Smooth muscle cell (in vitro differentiated cells): ENCODE measurements at regions not wholly inside any gene's neighbourhood (a gene's known extent, or its start where the extent isn't known, plus 50 kb on each side); places are given as distances from the start of the nearest gene placed in this dataset.

Source experiments
- DNase-seq: peaks from one replicate; lab custom pipeline; 2025; ENCODE audit not compliant: unreplicated experiment; lab: John Stamatoyannopoulos, UW
- H2AFZ ChIP-seq: fragments of 200-600 bp; sonication (generic); 2 replicates; pipeline ENCODE4 v1.6.0; 2016; ENCODE audit warnings: antibody characterized with exemption, low read depth, mild to moderate bottlenecking
- H3F3A ChIP-seq: fragments of 200-600 bp; sonication (generic); 2 replicates; pipeline ENCODE4 v1.6.0; 2017; ENCODE audit warnings: antibody characterized with exemption, low read depth
- H3K27ac ChIP-seq: fragments of 200-600 bp; sonication (generic); 2 replicates; pipeline ENCODE4 v1.5.1; 2016; ENCODE audit warnings: low read depth, mild to moderate bottlenecking
- H3K27me3 ChIP-seq: fragments of 200-600 bp; sonication (generic); 2 replicates; pipeline ENCODE4 v1.6.1; 2016; ENCODE audit warnings: low read depth, mild to moderate bottlenecking
- H3K36me3 ChIP-seq: fragments of 200-600 bp; sonication (generic); 2 replicates; pipeline ENCODE4 v1.5.1; 2016; ENCODE audit warnings: low read depth
- H3K4me1 ChIP-seq: fragments of 200-600 bp; sonication (generic); 2 replicates; pipeline ENCODE4 v1.5.1; 2016; ENCODE audit warnings: low read depth
- H3K4me2 ChIP-seq: fragments of 200-600 bp; sonication (generic); 2 replicates; pipeline ENCODE4 v1.6.0; 2016; ENCODE audit warnings: mild to moderate bottlenecking
- H3K4me3 ChIP-seq: fragments of 200-600 bp; sonication (generic); 2 replicates; pipeline ENCODE4 v1.5.1; 2016; ENCODE audit warnings: mild to moderate bottlenecking
- H3K79me2 ChIP-seq: fragments of 200-600 bp; sonication (generic); 2 replicates; pipeline ENCODE4 v1.6.0; 2016; ENCODE audit warnings: low read depth, mild to moderate bottlenecking
- H3K9ac ChIP-seq: fragments of 200-600 bp; sonication (generic); 2 replicates; pipeline ENCODE4 v1.6.0; 2016; ENCODE audit warnings: low read depth
- H3K9me3 ChIP-seq: fragments of 200-600 bp; sonication (generic); replicated peaks from 2 replicates; pipeline ENCODE4 v1.5.1; 2016; ENCODE audit warnings: low read depth
- H4K20me1 ChIP-seq: fragments of 200-600 bp; sonication (generic); 2 replicates; pipeline ENCODE4 v1.6.0; 2016; ENCODE audit warnings: low read depth
- CTCF ChIP-seq: fragments of 200-600 bp; sonication (generic); IDR thresholded peaks from 2 replicates; pipeline ENCODE4 v1.5.1; 2017; ENCODE audit warnings: borderline replicate concordance, mild to moderate bottlenecking, antibody characterized with exemption; ENCODE audit not compliant: insufficient read depth, poor library complexity, severe bottlenecking
- WGBS: methylation state at CpG from one replicate; pipeline ENCODE4 v1.1.7; 2016; ENCODE audit warnings: low lambda C conversion rate; 5-methylcytosine and 5-hydroxymethylcytosine counted together

GRCh38 chr11:106177311-106177710, 99.8 kb downstream of the AASDHPPT start:
- no peak overlapping the region for H3K4me2 ChIP-seq
- no peaks in the 10 kb centered on the region for H3K4me1 ChIP-seq
- H3F3A ChIP-seq: no peaks in the 10 kb centered on the region
- H3K4me3 ChIP-seq: no peak overlapping the region
- WGBS: 90% methylated on average over 6 of the region's 6 CpGs
- no peak for TF ChIP-seq CTCF
- H2AFZ ChIP-seq: no peak overlapping the region
- no peak overlapping the region for H3K27ac ChIP-seq
- no peaks in the 10 kb centered on the region for H3K27me3 ChIP-seq
- no peaks in the 10 kb centered on the region for H3K36me3 ChIP-seq
- H4K20me1 ChIP-seq: no peaks in the 10 kb centered on the region
- no peak for DNase-seq
- no peak overlapping the region for H3K9ac ChIP-seq
- no peaks in the 10 kb centered on the region for H3K9me3 ChIP-seq
- H3K79me2 ChIP-seq: no peaks in the 10 kb centered on the region

- Histone ChIP-seq H3K36me3 (no peaks in the 10 kb centered on the region), H3F3A (no peaks in the 10 kb centered on the region), H3K4me1 (no peaks in the 10 kb centered on the region), H4K20me1 (no peaks in the 10 kb centered on the region), H3K27ac (no peak overlapping the region), H3K79me2 (no peaks in the 10 kb centered on the region), H3K9me3 (no peaks in the 10 kb centered on the region), H3K27me3 (no peaks in the 10 kb centered on the region), H2AFZ (no peak overlapping the region), H3K4me3 (no peak overlapping the region), H3K4me2 (no peak overlapping the region), H3K9ac (no peak overlapping the region)
- DNase-seq: no peak
- TF ChIP-seq CTCF: no peak
- 74% methylated on average over 1 of the region's 1 CpG for WGBS
Measured at GRCh38 chr11:106178361-106178760, 100.9 kb downstream of the AASDHPPT start.

GRCh38 chr11:106179048-106179447, 101.6 kb downstream of the AASDHPPT start:
- no peak for DNase-seq
- Histone ChIP-seq H2AFZ (no peak overlapping the region), H3K4me3 (no peak overlapping the region), H3F3A (no peaks in the 10 kb centered on the region), H3K4me1 (no peaks in the 10 kb centered on the region), H3K27ac (no peak overlapping the region), H4K20me1 (no peaks in the 10 kb centered on the region), H3K9me3 (no peaks in the 10 kb centered on the region), H3K79me2 (no peaks in the 10 kb centered on the region), H3K9ac (no peak overlapping the region), H3K4me2 (no peak overlapping the region), H3K27me3 (no peaks in the 10 kb centered on the region), H3K36me3 (no peaks in the 10 kb centered on the region)
- WGBS: 93% methylated on average over 1 of the region's 1 CpG
- TF ChIP-seq CTCF: no peak

- Histone ChIP-seq H2AFZ (no peak overlapping the region), H3K36me3 (no peaks in the 10 kb centered on the region), H3K9ac (no peak overlapping the region), H3K4me3 (no peak overlapping the region), H3K4me2 (no peak overlapping the region), H3K9me3 (peaks cover 8% of the 10 kb centered on the region), H3K4me1 (no peaks in the 10 kb centered on the region), H3K27me3 (no peaks in the 10 kb centered on the region), H4K20me1 (no peaks in the 10 kb centered on the region), H3K79me2 (no peaks in the 10 kb centered on the region), H3F3A (no peaks in the 10 kb centered on the region), H3K27ac (no peak overlapping the region)
- 78% methylated on average over 2 of the region's 2 CpGs for WGBS
- no peak for TF ChIP-seq CTCF
- DNase-seq: no peak
Measured at GRCh38 chr11:106186630-106187029, 109.2 kb downstream of the AASDHPPT start.
